ENCODE measurements at regions not wholly inside any gene's neighbourhood (a gene's known extent, or its start where the extent isn't known, plus 50 kb on each side); places are given as distances from the start of the nearest gene placed in this dataset.
"Not testable (repeated sequence)": the region's sequence is repeated elsewhere in the genome, so short reads cannot be mapped to it uniquely, and the experiment has no call there.

DNA sequence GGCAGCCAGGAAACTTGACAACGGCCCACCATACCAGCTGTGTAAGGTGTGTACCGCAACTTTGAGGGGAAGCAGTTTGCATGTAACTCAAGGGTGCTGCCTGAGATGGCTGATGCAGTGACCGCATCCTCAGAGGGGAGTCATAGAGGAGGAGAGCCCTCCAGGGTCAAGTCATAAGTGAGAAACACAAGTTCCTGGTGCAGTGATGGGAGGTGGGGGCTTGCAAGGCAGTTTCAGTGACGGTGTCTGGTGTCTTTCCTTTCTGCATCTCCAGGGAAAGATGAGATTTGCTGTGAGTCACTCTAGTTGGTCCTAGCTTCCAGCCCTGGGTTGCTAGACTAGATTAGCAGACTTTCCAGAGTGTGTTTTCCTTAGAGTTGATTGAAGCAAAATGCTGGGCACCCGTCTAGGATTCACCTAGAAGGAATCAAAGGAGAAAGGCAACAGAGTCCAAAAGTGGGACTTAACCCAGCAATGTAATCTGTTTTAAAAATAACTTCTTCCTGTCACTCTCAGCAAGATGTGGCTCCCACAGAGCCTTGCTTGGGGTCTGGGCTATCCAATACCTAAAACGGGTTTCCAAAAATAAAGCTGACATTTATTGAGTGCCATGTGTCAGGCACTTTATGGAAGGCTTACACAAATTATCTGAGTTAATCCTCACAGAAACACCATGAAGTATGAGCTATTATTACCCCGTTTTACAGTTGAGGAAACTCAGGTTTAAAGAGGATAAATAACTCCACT, 265.4 kb upstream of the PLET1 start:
- TF ChIP-seq GATA1 (IDR thresholded peaks at IDR 0.05; ENCODE audit: low read depth, low read length) (no peak), POLR2A (IDR thresholded peaks at IDR 0.05; ENCODE audit: low read length) (no peak)
- no peak for DNase-seq

- no peak for TF ChIP-seq GATA1 (IDR thresholded peaks at IDR 0.05; ENCODE audit: low read depth, low read length)
- TF ChIP-seq POLR2A (IDR thresholded peaks at IDR 0.05; ENCODE audit: low read length), result no peak
- DNase-seq, result no peak
These were observed 266.2 kb upstream of the PLET1 start for GRCh38 chr11:112526699-112527416.

- DNase-seq, result no peak
- no peak for TF ChIP-seq POLR2A (IDR thresholded peaks at IDR 0.05; ENCODE audit: low read length)
- no peak for TF ChIP-seq GATA1 (IDR thresholded peaks at IDR 0.05; ENCODE audit: low read depth, low read length)
These were observed 268.4 kb upstream of the PLET1 start for GRCh38 chr11:112529071-112529470.

GRCh38 chr11:112532506-112532905, 271.8 kb upstream of the PLET1 start:
- TF ChIP-seq GATA1 (IDR thresholded peaks at IDR 0.05; ENCODE audit: low read depth, low read length) (no peak), POLR2A (IDR thresholded peaks at IDR 0.05; ENCODE audit: low read length) (no peak)
- DNase-seq, result no peak

- no peak for DNase-seq
- TF ChIP-seq GATA1 (IDR thresholded peaks at IDR 0.05; ENCODE audit: low read depth, low read length), result no peak
- TF ChIP-seq POLR2A (IDR thresholded peaks at IDR 0.05; ENCODE audit: low read length), result no peak
These were observed 273.0 kb upstream of the PLET1 start for GRCh38 chr11:112533682-112534081.

GRCh38 chr11:112534208-112534607, 273.5 kb upstream of the PLET1 start:
- no peak for TF ChIP-seq POLR2A (IDR thresholded peaks at IDR 0.05; ENCODE audit: low read length)
- no peak for TF ChIP-seq GATA1 (IDR thresholded peaks at IDR 0.05; ENCODE audit: low read depth, low read length)
- no peak for DNase-seq

DNA sequence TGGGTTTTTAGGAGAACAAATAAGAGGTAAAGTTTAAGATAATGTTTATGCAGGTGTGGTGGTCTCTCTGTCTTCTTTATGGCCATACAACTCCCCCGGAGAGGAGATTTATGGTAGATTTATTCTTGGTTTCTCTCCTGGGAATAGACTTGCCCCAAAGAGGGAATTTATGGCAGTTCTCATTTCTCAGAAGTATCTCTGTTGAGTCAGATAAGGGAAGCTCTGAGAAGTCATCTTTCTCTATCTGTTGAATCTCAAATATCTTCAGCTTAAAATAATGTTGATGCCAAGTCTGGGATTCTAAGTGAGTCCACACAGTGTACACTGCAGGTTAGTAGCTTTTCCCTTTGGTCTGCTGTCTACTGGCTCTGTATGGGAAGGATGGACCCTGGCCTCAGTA, 276.4 kb upstream of the PLET1 start:
- TF ChIP-seq GATA1 (IDR thresholded peaks at IDR 0.05; ENCODE audit: low read depth, low read length) (no peak), POLR2A (IDR thresholded peaks at IDR 0.05; ENCODE audit: low read length) (no peak)
- no peak for DNase-seq

GRCh38 chr11:112537846-112538330, 277.2 kb upstream of the PLET1 start:
- DNase-seq, result no peak
- TF ChIP-seq POLR2A (IDR thresholded peaks at IDR 0.05; ENCODE audit: low read length) (no peak), GATA1 (IDR thresholded peaks at IDR 0.05; ENCODE audit: low read depth, low read length) (no peak)

DNA sequence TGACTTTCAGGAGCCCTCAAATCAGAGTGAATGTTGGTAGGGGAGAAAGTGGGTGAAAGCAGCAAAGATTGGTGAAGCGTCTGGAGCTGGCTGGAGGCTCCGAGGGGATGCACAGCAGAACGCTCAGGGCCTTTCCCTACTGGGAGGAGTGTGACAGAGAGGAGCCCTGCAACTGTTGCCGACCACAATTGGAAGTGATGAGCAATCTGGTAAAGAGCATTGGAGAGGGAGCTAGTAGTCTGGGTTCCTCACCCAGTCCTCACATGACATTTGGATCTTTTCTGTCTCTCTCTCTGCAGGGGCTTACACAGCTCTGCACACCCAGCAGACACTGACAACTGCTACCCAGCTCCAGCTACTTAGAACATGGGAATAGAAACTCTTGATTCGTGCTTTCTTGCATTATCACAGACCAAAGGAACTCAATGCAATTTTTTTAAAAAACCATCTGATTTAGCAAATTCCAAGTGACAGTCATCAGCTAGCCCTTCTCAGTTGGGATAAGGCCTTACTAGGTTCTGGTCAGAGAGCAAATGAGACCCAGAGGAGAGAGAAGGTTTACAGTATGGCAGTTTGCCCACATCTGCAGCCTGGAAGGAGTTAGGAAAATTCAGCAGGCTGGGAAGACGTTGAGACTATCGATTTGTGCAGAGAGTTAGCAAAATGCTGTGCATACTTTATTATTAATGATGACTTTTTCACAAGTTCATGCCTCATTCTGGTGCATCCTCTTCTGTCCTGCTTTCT, 278.0 kb upstream of the PLET1 start:
- no peak for DNase-seq
- no peak for TF ChIP-seq POLR2A (IDR thresholded peaks at IDR 0.05; ENCODE audit: low read length)
- no peak for TF ChIP-seq GATA1 (IDR thresholded peaks at IDR 0.05; ENCODE audit: low read depth, low read length)

GRCh38 chr11:112539281-112539555, 278.6 kb upstream of the PLET1 start:
- not testable (repeated sequence) for DNase-seq

DNA sequence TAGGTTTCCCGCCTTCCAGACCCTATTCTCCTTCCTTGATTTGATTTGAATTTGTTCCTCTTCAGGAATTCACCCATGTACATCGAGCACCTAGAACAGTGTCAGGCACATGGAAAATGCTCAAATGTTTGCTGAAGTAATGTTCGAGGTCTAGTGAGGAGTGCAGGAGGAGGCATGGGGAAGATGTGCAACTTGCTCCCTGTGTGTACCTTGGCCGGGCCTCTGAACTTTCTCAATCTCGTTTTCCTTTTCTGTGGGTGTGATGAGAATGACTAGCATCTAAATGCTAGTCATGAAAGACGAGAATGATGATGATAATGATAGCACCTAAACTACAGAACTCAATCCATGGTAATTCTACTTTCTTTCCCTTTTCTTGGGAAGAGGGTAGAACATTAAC, 279.1 kb upstream of the PLET1 start:
- DNase-seq, result no peak
- TF ChIP-seq GATA1 (IDR thresholded peaks at IDR 0.05; ENCODE audit: low read depth, low read length) (no peak), POLR2A (IDR thresholded peaks at IDR 0.05; ENCODE audit: low read length) (no peak)

GRCh38 chr11:112540261-112540660, 279.6 kb upstream of the PLET1 start:
- DNase-seq, result no peak
- no peak for TF ChIP-seq GATA1 (IDR thresholded peaks at IDR 0.05; ENCODE audit: low read depth, low read length)
- no peak for TF ChIP-seq POLR2A (IDR thresholded peaks at IDR 0.05; ENCODE audit: low read length)

- TF ChIP-seq POLR2A (IDR thresholded peaks at IDR 0.05; ENCODE audit: low read length) (no peak), GATA1 (IDR thresholded peaks at IDR 0.05; ENCODE audit: low read depth, low read length) (no peak)
- no peak for DNase-seq
These were observed 280.7 kb upstream of the PLET1 start for GRCh38 chr11:112541140-112542046.

GRCh38 chr11:112542479-112542878, 281.8 kb upstream of the PLET1 start:
- DNase-seq, result no peak
- TF ChIP-seq POLR2A (IDR thresholded peaks at IDR 0.05; ENCODE audit: low read length), result no peak
- no peak for TF ChIP-seq GATA1 (IDR thresholded peaks at IDR 0.05; ENCODE audit: low read depth, low read length)

Data from erythroblast (primary cell).